ENCODE measurements at regions not wholly inside any gene's neighbourhood (a gene's known extent, or its start where the extent isn't known, plus 50 kb on each side); places are given as distances from the start of the nearest gene placed in this dataset.

DNA sequence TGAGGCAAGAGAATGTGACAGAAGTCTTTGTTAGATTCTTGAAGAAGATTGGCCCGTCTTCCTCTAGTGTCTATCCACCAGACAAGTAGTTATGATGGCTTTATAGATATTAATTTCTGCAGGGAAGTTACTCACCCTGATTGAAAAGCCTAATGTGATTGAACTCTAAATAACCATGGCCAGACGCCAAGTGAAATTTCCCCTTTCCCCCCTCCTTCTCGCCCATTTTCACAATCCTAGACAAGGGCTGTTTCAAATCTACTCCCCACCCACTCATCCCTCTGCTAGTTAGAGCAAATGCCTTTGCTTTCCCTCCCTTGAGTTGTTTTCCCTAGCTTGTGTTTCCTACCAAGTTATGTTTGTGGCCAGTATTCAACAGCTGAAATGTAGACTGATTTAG lies 182.5 kb downstream of the TMEM167A start:
- POLR2A ChIA-PET = no interaction called here
- no peaks in the 10 kb centered on the region for H3K4me1 ChIP-seq (ENCODE audit: control insufficient read depth, insufficient read depth, low read length)
- no peaks in the 10 kb centered on the region for H3K36me3 ChIP-seq (ENCODE audit: control insufficient read depth, insufficient read depth, low read length)
- DNase-seq (ENCODE audit: low read depth, low spot score) = no peak
- intact Hi-C loops (cut with micrococcal nuclease; ENCODE audit: unreplicated experiment) (no loop called here), in situ Hi-C loops (cut with HindIII; ENCODE audit: low pct_unique_long_range_greater_than_20kb, low sequenced_read_pairs) (no loop called here)
- no TSS peak for BruUV-seq (replicated peaks)
- H3K27ac ChIP-seq (ENCODE audit: low read length) = no peak overlapping the region
- H3K9me3 ChIP-seq (ENCODE audit: control insufficient read depth, insufficient read depth, low read depth, low read length) = no peaks in the 10 kb centered on the region
- TF ChIP-seq, protein P1, sequence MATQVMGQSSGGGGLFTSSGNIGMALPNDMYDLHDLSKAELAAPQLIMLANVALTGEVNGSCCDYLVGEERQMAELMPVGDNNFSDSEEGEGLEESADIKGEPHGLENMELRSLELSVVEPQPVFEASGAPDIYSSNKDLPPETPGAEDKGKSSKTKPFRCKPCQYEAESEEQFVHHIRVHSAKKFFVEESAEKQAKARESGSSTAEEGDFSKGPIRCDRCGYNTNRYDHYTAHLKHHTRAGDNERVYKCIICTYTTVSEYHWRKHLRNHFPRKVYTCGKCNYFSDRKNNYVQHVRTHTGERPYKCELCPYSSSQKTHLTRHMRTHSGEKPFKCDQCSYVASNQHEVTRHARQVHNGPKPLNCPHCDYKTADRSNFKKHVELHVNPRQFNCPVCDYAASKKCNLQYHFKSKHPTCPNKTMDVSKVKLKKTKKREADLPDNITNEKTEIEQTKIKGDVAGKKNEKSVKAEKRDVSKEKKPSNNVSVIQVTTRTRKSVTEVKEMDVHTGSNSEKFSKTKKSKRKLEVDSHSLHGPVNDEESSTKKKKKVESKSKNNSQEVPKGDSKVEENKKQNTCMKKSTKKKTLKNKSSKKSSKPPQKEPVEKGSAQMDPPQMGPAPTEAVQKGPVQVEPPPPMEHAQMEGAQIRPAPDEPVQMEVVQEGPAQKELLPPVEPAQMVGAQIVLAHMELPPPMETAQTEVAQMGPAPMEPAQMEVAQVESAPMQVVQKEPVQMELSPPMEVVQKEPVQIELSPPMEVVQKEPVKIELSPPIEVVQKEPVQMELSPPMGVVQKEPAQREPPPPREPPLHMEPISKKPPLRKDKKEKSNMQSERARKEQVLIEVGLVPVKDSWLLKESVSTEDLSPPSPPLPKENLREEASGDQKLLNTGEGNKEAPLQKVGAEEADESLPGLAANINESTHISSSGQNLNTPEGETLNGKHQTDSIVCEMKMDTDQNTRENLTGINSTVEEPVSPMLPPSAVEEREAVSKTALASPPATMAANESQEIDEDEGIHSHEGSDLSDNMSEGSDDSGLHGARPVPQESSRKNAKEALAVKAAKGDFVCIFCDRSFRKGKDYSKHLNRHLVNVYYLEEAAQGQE (IDR thresholded peaks at IDR 0.05; ENCODE audit: insufficient read depth in 1 of 2, low read depth in 2 of 2, low read length in 1 of 2) = no peak
- TF ChIP-seq TCF7L2 (IDR thresholded peaks at IDR 0.05; ENCODE audit: low read depth, low read length) (no peak), CTCF (IDR thresholded peaks at IDR 0.05) (no peak), SIN3A (IDR thresholded peaks at IDR 0.05; ENCODE audit: borderline replicate concordance, insufficient read depth, low read depth, low read length) (no peak), POLR2AphosphoS5 (IDR thresholded peaks at IDR 0.05; ENCODE audit: low read depth, low read length) (no peak)
- no peak overlapping the region for H3K4me3 ChIP-seq (ENCODE audit: low read depth in 2 of 2, low read length in 2 of 2)
- CTCF ChIA-PET = no interaction called here
- H3K27me3 ChIP-seq (ENCODE audit: control insufficient read depth, insufficient read depth, low read length) = no peaks in the 10 kb centered on the region
- ATAC-seq = no peak

DNA sequence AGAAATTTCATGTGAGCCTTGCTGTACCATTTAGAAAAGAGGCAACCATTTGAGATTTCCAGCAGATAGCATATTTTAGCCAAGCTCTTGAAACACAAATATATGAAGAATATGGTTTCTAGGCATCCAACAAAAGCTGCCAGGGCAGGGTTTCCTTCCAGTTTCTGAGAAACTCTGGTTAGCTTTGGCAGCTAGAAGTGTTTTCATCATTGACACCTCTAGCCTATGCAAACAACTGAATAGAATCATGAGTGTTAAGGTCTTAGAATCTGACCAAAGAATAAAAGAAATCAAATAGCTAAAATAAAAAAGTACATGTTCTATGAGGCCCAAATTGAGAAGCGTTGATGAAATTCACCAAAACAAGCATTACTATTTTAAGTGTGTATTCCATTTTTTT lies 188.1 kb downstream of the TMEM167A start:
- in situ Hi-C loops (cut with HindIII; ENCODE audit: low pct_unique_long_range_greater_than_20kb, low sequenced_read_pairs) (no loop called here), intact Hi-C loops (cut with micrococcal nuclease; ENCODE audit: unreplicated experiment) (no loop called here)
- ATAC-seq (no peak), DNase-seq (ENCODE audit: low read depth, low spot score) (no peak)
- Histone ChIP-seq H3K4me1 (ENCODE audit: control insufficient read depth, insufficient read depth, low read length) (no peaks in the 10 kb centered on the region), H3K4me3 (ENCODE audit: low read depth in 2 of 2, low read length in 2 of 2) (no peak overlapping the region), H3K27me3 (ENCODE audit: control insufficient read depth, insufficient read depth, low read length) (no peaks in the 10 kb centered on the region), H3K27ac (ENCODE audit: low read length) (no peak overlapping the region), H3K36me3 (ENCODE audit: control insufficient read depth, insufficient read depth, low read length) (no peaks in the 10 kb centered on the region), H3K9me3 (ENCODE audit: control insufficient read depth, insufficient read depth, low read depth, low read length) (no peaks in the 10 kb centered on the region)
- TF ChIP-seq TCF7L2 (IDR thresholded peaks at IDR 0.05; ENCODE audit: low read depth, low read length) (no peak), POLR2AphosphoS5 (IDR thresholded peaks at IDR 0.05; ENCODE audit: low read depth, low read length) (no peak), SIN3A (IDR thresholded peaks at IDR 0.05; ENCODE audit: borderline replicate concordance, insufficient read depth, low read depth, low read length) (no peak), CTCF (IDR thresholded peaks at IDR 0.05) (no peak)
- TF ChIP-seq, protein P1 (IDR thresholded peaks at IDR 0.05; ENCODE audit: insufficient read depth in 1 of 2, low read depth in 2 of 2, low read length in 1 of 2) = no peak
- no TSS peak for BruUV-seq (replicated peaks)
- CTCF ChIA-PET = no interaction called here
- POLR2A ChIA-PET = no interaction called here
